ENCODE measurements at regions not wholly inside any gene's neighbourhood (a gene's known extent, or its start where the extent isn't known, plus 50 kb on each side); places are given as distances from the start of the nearest gene placed in this dataset.

- Histone ChIP-seq H3K27ac (ENCODE audit: low read length) (no peak overlapping the region), H3K9me3 (ENCODE audit: control insufficient read depth, insufficient read depth, low read length) (no peaks in the 10 kb centered on the region), H3K4me3 (ENCODE audit: low read length) (no peak overlapping the region), H3K36me3 (ENCODE audit: control insufficient read depth, insufficient read depth, low read length) (no peaks in the 10 kb centered on the region), H3K4me1 (ENCODE audit: control insufficient read depth, insufficient read depth, low read length) (peaks cover 15% of the 10 kb centered on the region), H3K27me3 (ENCODE audit: control insufficient read depth, insufficient read depth, low read length) (no peaks in the 10 kb centered on the region)
- Mint-ChIP-seq H3K27ac (no peak overlapping the region), H3K27me3 (ENCODE audit: low read depth in 2 of 2) (peaks cover 0 to 4% of the 10 kb centered on the region in 2 donors), H3K4me3 (no peak overlapping the region), H3K4me1 (peaks cover 4 to 5% of the 10 kb centered on the region in 2 donors), H3K9me3 (no peaks in the 10 kb centered on the region), H3K36me3 (no peaks in the 10 kb centered on the region)
- intact Hi-C loops (cut with micrococcal nuclease) = no loop called here
- TF ChIP-seq CTCF (IDR thresholded peaks at IDR 0.05) = no peak
- WGBS (ENCODE audit: insufficient coverage) = 42% methylated on average over 3 of the region's 4 CpGs
- ATAC-seq (no peak), DNase-seq (no peak)
These were observed 221.0 kb downstream of the SHQ1 start for GRCh38 chr3:72627271-72627670.

DNA sequence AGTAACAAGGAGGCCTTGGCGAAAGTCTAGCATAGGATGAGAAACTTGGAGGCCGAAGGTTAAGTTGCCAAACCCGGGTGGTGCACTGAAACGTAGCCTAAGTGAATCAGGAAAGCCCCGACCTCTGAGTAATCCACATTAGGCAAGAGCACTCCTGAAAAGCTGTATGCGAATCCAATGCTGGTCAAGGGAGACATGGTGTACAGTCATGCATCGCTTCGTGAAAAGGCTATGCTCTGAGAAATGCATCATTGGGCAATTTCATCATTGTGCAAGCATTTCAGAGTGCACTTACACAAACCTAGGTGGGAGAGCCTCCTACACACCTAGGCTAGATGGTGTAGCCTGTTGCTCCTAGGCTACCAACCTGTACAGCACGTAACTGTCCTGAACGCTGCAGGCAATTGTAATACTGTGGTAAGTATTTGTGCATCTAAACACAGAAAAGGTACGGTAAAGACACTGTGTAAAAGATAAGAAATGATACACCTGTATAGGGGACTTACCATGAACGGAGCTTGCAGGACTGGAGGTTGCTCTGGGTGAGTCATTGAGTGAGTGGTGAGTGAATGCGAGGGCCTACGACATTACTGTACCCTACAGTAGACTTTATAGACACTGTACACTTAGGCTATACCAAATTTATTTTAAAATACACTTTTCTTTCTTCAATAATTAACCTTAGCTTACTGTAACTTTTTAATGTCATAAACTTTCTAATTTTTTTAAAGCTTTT, 222.5 kb downstream of the SHQ1 start:
- no peak overlapping the region for H3K27ac Mint-ChIP-seq
- no peak for TF ChIP-seq CTCF (IDR thresholded peaks at IDR 0.05)
- 87% methylated on average over 12 of the region's 14 CpGs for WGBS (ENCODE audit: insufficient coverage)

GRCh38 chr3:72624656-72625055, 223.6 kb downstream of the SHQ1 start:
- no peaks in the 10 kb centered on the region for H3K9me3 Mint-ChIP-seq

More for the DNA sequence above, 222.5 kb downstream of the SHQ1 start:
- H3K27me3 Mint-ChIP-seq (ENCODE audit: low read depth in 2 of 2) = peaks cover 0 to 4% of the 10 kb centered on the region in 2 donors
- peaks cover 4 to 5% of the 10 kb centered on the region in 2 donors for H3K4me1 Mint-ChIP-seq
- no peaks in the 10 kb centered on the region for H3K9me3 Mint-ChIP-seq
- H3K36me3 ChIP-seq (ENCODE audit: control insufficient read depth, insufficient read depth, low read length) = no peaks in the 10 kb centered on the region
- no peaks in the 10 kb centered on the region for H3K9me3 ChIP-seq (ENCODE audit: control insufficient read depth, insufficient read depth, low read length)
- H3K4me1 ChIP-seq (ENCODE audit: control insufficient read depth, insufficient read depth, low read length) = peaks cover 15% of the 10 kb centered on the region
- intact Hi-C loops (cut with micrococcal nuclease) = no loop called here
- H3K27me3 ChIP-seq (ENCODE audit: control insufficient read depth, insufficient read depth, low read length) = no peaks in the 10 kb centered on the region
- H3K36me3 Mint-ChIP-seq = no peaks in the 10 kb centered on the region
- no peak overlapping the region for H3K4me3 Mint-ChIP-seq
- H3K4me3 ChIP-seq (ENCODE audit: low read length) = no peak overlapping the region
- H3K27ac ChIP-seq (ENCODE audit: low read length) = no peak overlapping the region
- DNase-seq = peak in 1 of 2 donors; percentile 16
- peak in 2 of 3 donors; percentile 14 to 25 for ATAC-seq

More at GRCh38 chr3:72624656-72625055, 223.6 kb downstream of the SHQ1 start:
- no peak overlapping the region for H3K4me3 ChIP-seq (ENCODE audit: low read length)
- no peak for ATAC-seq
- H3K27ac ChIP-seq (ENCODE audit: low read length) = no peak overlapping the region
- peaks cover 11% of the 10 kb centered on the region for H3K4me1 ChIP-seq (ENCODE audit: control insufficient read depth, insufficient read depth, low read length)
- WGBS (ENCODE audit: insufficient coverage) = 94% methylated on average over 2 of the region's 2 CpGs
- intact Hi-C loops (cut with micrococcal nuclease) = no loop called here
- no peaks in the 10 kb centered on the region for H3K27me3 ChIP-seq (ENCODE audit: control insufficient read depth, insufficient read depth, low read length)
- no peaks in the 10 kb centered on the region for H3K9me3 ChIP-seq (ENCODE audit: control insufficient read depth, insufficient read depth, low read length)
- H3K36me3 ChIP-seq (ENCODE audit: control insufficient read depth, insufficient read depth, low read length) = no peaks in the 10 kb centered on the region
- no peak for TF ChIP-seq CTCF (IDR thresholded peaks at IDR 0.05)
- H3K4me3 Mint-ChIP-seq = no peak overlapping the region
- no peak overlapping the region for H3K27ac Mint-ChIP-seq
- peaks cover 4 to 5% of the 10 kb centered on the region in 2 donors for H3K4me1 Mint-ChIP-seq
- DNase-seq = no peak
- no peaks in the 10 kb centered on the region for H3K36me3 Mint-ChIP-seq
- H3K27me3 Mint-ChIP-seq (ENCODE audit: low read depth in 2 of 2) = peaks cover 0 to 4% of the 10 kb centered on the region in 2 donors
